Astrocyte (in vitro differentiated cells and primary cell): ENCODE measurements at regions not wholly inside any gene's neighbourhood (a gene's known extent, or its start where the extent isn't known, plus 50 kb on each side); places are given as distances from the start of the nearest gene placed in this dataset.

ENCODE experiments used
- DNase-seq: peaks from one replicate; pipeline ENCODE4 v3.0.0-alpha.2; 2010; ENCODE audit warnings: low read depth
- FAIRE-seq: peaks from 2 replicates; lab custom pipeline; 2011; peaks lifted over from hg19 to GRCh38; lab: Jason Lieb, UNC
- H2AFZ ChIP-seq: 2 replicates; pipeline ENCODE4 v1.6.0; 2012; ENCODE audit warnings: low read depth, low read length, inconsistent platforms
- H3K27ac ChIP-seq: 2 replicates; pipeline ENCODE4 v1.5.1; 2011; ENCODE audit warnings: low read depth, low read length, inconsistent platforms
- H3K27me3 ChIP-seq: 2 replicates; pipeline ENCODE4 v1.6.0; 2011; ENCODE audit warnings: low read length, inconsistent platforms; ENCODE audit not compliant: insufficient read depth
- H3K36me3 ChIP-seq: 2 replicates; pipeline ENCODE4 v1.5.1; 2011; ENCODE audit warnings: low read length, inconsistent platforms; ENCODE audit not compliant: insufficient read depth
- H3K4me1 ChIP-seq: 2 replicates; pipeline ENCODE4 v1.5.1; 2011; ENCODE audit warnings: low read length, inconsistent platforms; ENCODE audit not compliant: insufficient read depth
- H3K4me2 ChIP-seq: 2 replicates; pipeline ENCODE4 v1.6.0; 2012; ENCODE audit warnings: low read length, inconsistent platforms
- H3K4me3 ChIP-seq: 2 replicates; pipeline ENCODE4 v1.5.1; 2011; ENCODE audit warnings: low read depth, mild to moderate bottlenecking, low read length, inconsistent platforms; ENCODE audit not compliant: insufficient read depth
- H3K79me2 ChIP-seq: 2 replicates; pipeline ENCODE4 v1.6.0; 2012; ENCODE audit warnings: mild to moderate bottlenecking, low read length, inconsistent platforms; ENCODE audit not compliant: insufficient read depth
- H3K9ac ChIP-seq: 2 replicates; pipeline ENCODE4 v1.6.0; 2012; ENCODE audit warnings: mild to moderate bottlenecking, low read length, inconsistent platforms
- H3K9me3 ChIP-seq: 2 replicates; pipeline ENCODE4 v1.5.1; 2012; ENCODE audit warnings: low read depth, mild to moderate bottlenecking, low read length, inconsistent platforms; ENCODE audit not compliant: insufficient read depth
- H4K20me1 ChIP-seq: 2 replicates; pipeline ENCODE4 v1.6.0; 2012; ENCODE audit warnings: low read length, inconsistent platforms; ENCODE audit not compliant: insufficient read depth
- H3K27ac Mint-ChIP-seq: one replicate; pipeline ENCODE4 v1.8.0; 2021; ENCODE audit warnings: mild to moderate bottlenecking, mixed read lengths; ENCODE audit not compliant: unreplicated experiment
- H3K27me3 Mint-ChIP-seq: one replicate; pipeline ENCODE4 v1.8.0; 2021; ENCODE audit warnings: low read depth, mixed read lengths; ENCODE audit not compliant: unreplicated experiment
- H3K36me3 Mint-ChIP-seq: one replicate; pipeline ENCODE4 v1.8.0; 2021; ENCODE audit warnings: low read depth, mixed read lengths; ENCODE audit not compliant: unreplicated experiment
- H3K4me1 Mint-ChIP-seq: one replicate; pipeline ENCODE4 v1.8.0; 2021; ENCODE audit warnings: low read depth, mixed read lengths; ENCODE audit not compliant: unreplicated experiment
- H3K4me3 Mint-ChIP-seq: one replicate; pipeline ENCODE4 v1.8.0; 2021; ENCODE audit warnings: mild to moderate bottlenecking, moderate library complexity, mixed read lengths; ENCODE audit not compliant: unreplicated experiment
- H3K9me3 Mint-ChIP-seq: one replicate; pipeline ENCODE4 v1.8.0; 2021; ENCODE audit warnings: mild to moderate bottlenecking, mixed read lengths; ENCODE audit not compliant: unreplicated experiment
- CTCF ChIP-seq: IDR thresholded peaks from 2 replicates; pipeline ENCODE4 v1.5.1; 2011; ENCODE audit warnings: low read depth, mild to moderate bottlenecking, inconsistent platforms, low read length, moderate library complexity; ENCODE audit not compliant: insufficient read depth
- EZH2 ChIP-seq: IDR thresholded peaks from 2 replicates; pipeline ENCODE4 v1.6.1; 2012; ENCODE audit warnings: mild to moderate bottlenecking, low read length, inconsistent platforms; ENCODE audit not compliant: insufficient read depth

- Mint-ChIP-seq H3K4me1 (no peaks in the 10 kb centered on the region), H3K27me3 (no peaks in the 10 kb centered on the region), H3K9me3 (no peaks in the 10 kb centered on the region), H3K4me3 (no peak overlapping the region), H3K36me3 (no peaks in the 10 kb centered on the region), H3K27ac (no peak overlapping the region)
- Histone ChIP-seq H4K20me1 (no peaks in the 10 kb centered on the region), H3K9ac (no peak overlapping the region), H3K27me3 (no peaks in the 10 kb centered on the region), H3K4me2 (no peak overlapping the region), H3K9me3 (no peaks in the 10 kb centered on the region), H3K4me3 (no peak overlapping the region), H3K4me1 (no peaks in the 10 kb centered on the region), H3K79me2 (no peaks in the 10 kb centered on the region), H3K27ac (no peak overlapping the region), H2AFZ (no peak overlapping the region), H3K36me3 (no peaks in the 10 kb centered on the region)
- no peak for DNase-seq
- FAIRE-seq = no peak
- no peak for TF ChIP-seq CTCF
- no peak for TF ChIP-seq EZH2
These were observed 1537.7 kb upstream of the GOT2 start for GRCh38 chr16:60271781-60272180.

- Histone ChIP-seq H3K36me3 (no peaks in the 10 kb centered on the region), H3K9me3 (no peaks in the 10 kb centered on the region), H4K20me1 (no peaks in the 10 kb centered on the region), H3K9ac (no peak overlapping the region), H3K79me2 (no peaks in the 10 kb centered on the region), H3K27ac (no peak overlapping the region), H3K4me1 (no peaks in the 10 kb centered on the region), H2AFZ (no peak overlapping the region), H3K27me3 (no peaks in the 10 kb centered on the region), H3K4me2 (no peak overlapping the region), H3K4me3 (no peak overlapping the region)
- Mint-ChIP-seq H3K36me3 (no peaks in the 10 kb centered on the region), H3K27ac (no peak overlapping the region), H3K9me3 (no peaks in the 10 kb centered on the region), H3K27me3 (no peaks in the 10 kb centered on the region), H3K4me1 (no peaks in the 10 kb centered on the region), H3K4me3 (no peak overlapping the region)
- FAIRE-seq (no peak), DNase-seq (no peak)
- no peak for TF ChIP-seq EZH2
- TF ChIP-seq CTCF = no peak
These were observed 1537.1 kb upstream of the GOT2 start for GRCh38 chr16:60271025-60271771.

GRCh38 chr16:60261425-60261824 lies 1527.3 kb upstream of the GOT2 start:
- Mint-ChIP-seq H3K4me1 (no peaks in the 10 kb centered on the region), H3K9me3 (no peaks in the 10 kb centered on the region), H3K4me3 (no peak overlapping the region), H3K27me3 (no peaks in the 10 kb centered on the region), H3K36me3 (no peaks in the 10 kb centered on the region), H3K27ac (no peak overlapping the region)
- H2AFZ ChIP-seq = no peak overlapping the region
- DNase-seq (no peak), FAIRE-seq (no peak)
- TF ChIP-seq EZH2 (no peak), CTCF (no peak)
- no peak overlapping the region for H3K27ac ChIP-seq
- no peaks in the 10 kb centered on the region for H3K9me3 ChIP-seq
- no peak overlapping the region for H3K4me3 ChIP-seq
- H3K36me3 ChIP-seq = no peaks in the 10 kb centered on the region
- H3K27me3 ChIP-seq = no peaks in the 10 kb centered on the region
- H4K20me1 ChIP-seq = no peaks in the 10 kb centered on the region
- no peak overlapping the region for H3K9ac ChIP-seq
- H3K4me1 ChIP-seq = no peaks in the 10 kb centered on the region
- H3K79me2 ChIP-seq = no peaks in the 10 kb centered on the region
- H3K4me2 ChIP-seq = no peak overlapping the region
